Thymus (tissue), 11 donors: ENCODE measurements at regions not wholly inside any gene's neighbourhood (a gene's known extent, or its start where the extent isn't known, plus 50 kb on each side); places are given as distances from the start of the nearest gene placed in this dataset.
"Not testable (repeated sequence)": the region's sequence is repeated elsewhere in the genome, so short reads cannot be mapped to it uniquely, and the experiment has no call there.

Experiments used
- DNase-seq, 9 donors: peaks; one replicate each; pipeline ENCODE4 v3.0.0-alpha.2; 2013; ENCODE audit warnings: low spot score in 9 of 9, low read depth in 6 of 9, missing footprints in 1 of 9
- H3K27ac ChIP-seq, 2 donors: one replicate each; pipeline ENCODE4 v1.5.1; 2013; ENCODE audit warnings: control low read depth in 1 of 2, low read depth in 1 of 2, low read length in 1 of 2, mild to moderate bottlenecking in 1 of 2, moderate library complexity in 1 of 2
- H3K27me3 ChIP-seq, 2 donors: one replicate each; pipeline ENCODE4 v1.5.1; 2013; ENCODE audit warnings: low read length in 1 of 2; ENCODE audit not compliant: control insufficient read depth in 2 of 2, insufficient read depth in 1 of 2
- H3K36me3 ChIP-seq, 2 donors: one replicate each; pipeline ENCODE4 v1.5.1; 2013; ENCODE audit warnings: low read length in 1 of 2, mild to moderate bottlenecking in 1 of 2, moderate library complexity in 1 of 2; ENCODE audit not compliant: control insufficient read depth in 2 of 2, insufficient read depth in 2 of 2
- H3K4me1 ChIP-seq, 2 donors: one replicate each; pipeline ENCODE4 v1.5.1; 2013; ENCODE audit warnings: low read length in 2 of 2; ENCODE audit not compliant: control insufficient read depth in 2 of 2, insufficient read depth in 2 of 2
- H3K4me3 ChIP-seq, 2 donors: one replicate each; pipeline ENCODE4 v1.5.1; 2013; ENCODE audit warnings: low read length in 2 of 2, control low read depth in 1 of 2, mild to moderate bottlenecking in 1 of 2
- H3K9me3 ChIP-seq, 2 donors: one replicate each; pipeline ENCODE4 v1.5.1; 2013; ENCODE audit warnings: low read length in 1 of 2, mild to moderate bottlenecking in 1 of 2; ENCODE audit not compliant: control insufficient read depth in 2 of 2, insufficient read depth in 1 of 2
- WGBS: extraction: QIAGEN DNeasy Blood & Tissue Kit; methylation state at CpG from one replicate; pipeline ENCODE4 v1.1.7; 2013; 5-methylcytosine and 5-hydroxymethylcytosine counted together
- donor health status: healthy.

GRCh38 chr14:43674273-43674672 is 832.8 kb downstream of the FSCB start:
- WGBS, result 94% methylated on average over 2 of the region's 2 CpGs
- Histone ChIP-seq H3K36me3 (no peaks in the 10 kb centered on the region), H3K4me1 (no peaks in the 10 kb centered on the region), H3K27ac (no peak overlapping the region), H3K4me3 (no peak overlapping the region), H3K27me3 (no peaks in the 10 kb centered on the region), H3K9me3 (no peaks in the 10 kb centered on the region)
- no peak for DNase-seq

- H3K27ac ChIP-seq, result no peak overlapping the region
- no peaks in the 10 kb centered on the region for H3K27me3 ChIP-seq
- no peaks in the 10 kb centered on the region for H3K36me3 ChIP-seq
- H3K4me3 ChIP-seq, result no peak overlapping the region
- DNase-seq, result no peak
- H3K4me1 ChIP-seq, result no peaks in the 10 kb centered on the region
- H3K9me3 ChIP-seq, result peaks cover 0 to 4% of the 10 kb centered on the region in 2 donors
- 67% methylated on average over 3 of the region's 3 CpGs for WGBS
Measured at GRCh38 chr14:43671716-43672485, 835.2 kb downstream of the FSCB start.

DNA sequence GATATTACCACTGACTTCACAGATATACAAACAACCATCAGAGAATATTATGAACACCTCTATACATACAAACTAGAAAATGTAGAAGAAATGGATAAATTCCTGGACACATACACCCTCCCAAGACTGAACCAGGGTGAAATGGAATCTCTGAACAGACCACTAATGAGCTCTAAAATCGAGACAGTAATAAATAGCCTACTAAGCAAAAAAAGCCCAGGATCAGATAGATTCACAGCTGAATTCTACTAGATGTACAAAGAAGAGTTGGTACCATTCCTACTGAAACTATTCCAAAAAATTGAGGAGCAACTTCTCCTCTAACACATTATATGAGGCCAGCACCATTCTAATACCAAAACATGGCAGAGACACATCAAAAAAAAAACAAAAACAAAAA is 837.7 kb downstream of the FSCB start:
- no peak overlapping the region for H3K27ac ChIP-seq
- peaks cover 4 to 19% of the 10 kb centered on the region in 2 donors for H3K9me3 ChIP-seq
- WGBS, result 88% methylated on average over 1 of the region's 1 CpG
- no peaks in the 10 kb centered on the region for H3K4me1 ChIP-seq
- H3K4me3 ChIP-seq, result no peak overlapping the region
- no peaks in the 10 kb centered on the region for H3K36me3 ChIP-seq
- DNase-seq, result no peak
- no peaks in the 10 kb centered on the region for H3K27me3 ChIP-seq

- peaks cover 4 to 19% of the 10 kb centered on the region in 2 donors for H3K9me3 ChIP-seq
- no peak overlapping the region for H3K4me3 ChIP-seq
- no peak for DNase-seq
- WGBS, result 85% methylated on average over 9 of the region's 9 CpGs
- H3K27ac ChIP-seq, result no peak overlapping the region
- no peaks in the 10 kb centered on the region for H3K36me3 ChIP-seq
- H3K27me3 ChIP-seq, result no peaks in the 10 kb centered on the region
- no peaks in the 10 kb centered on the region for H3K4me1 ChIP-seq
Measured at GRCh38 chr14:43665570-43666267, 841.4 kb downstream of the FSCB start.

DNA sequence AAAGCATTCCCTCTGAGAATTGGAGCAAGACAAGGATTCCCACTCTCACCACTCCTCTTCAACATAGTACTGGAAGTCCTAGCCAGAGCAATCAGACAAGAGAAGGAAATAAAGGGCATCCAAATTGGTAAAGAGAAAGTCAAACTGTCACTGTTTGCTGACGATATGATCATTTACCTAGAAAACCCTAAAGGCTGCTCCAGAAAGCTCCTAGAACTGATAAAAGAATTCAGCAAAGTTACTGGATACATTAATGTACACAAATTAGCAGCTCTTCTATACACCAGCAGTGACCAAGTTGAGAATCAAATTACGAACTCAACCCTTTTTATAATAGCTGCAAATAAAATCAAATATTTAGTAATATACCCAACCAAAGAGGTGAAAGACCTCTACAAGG is 851.9 kb downstream of the FSCB start:
- not testable (repeated sequence) for H3K27me3 ChIP-seq, DNase-seq, H3K4me3 ChIP-seq, H3K4me1 ChIP-seq, H3K36me3 ChIP-seq, H3K9me3 ChIP-seq, H3K27ac ChIP-seq
- WGBS, result 95% methylated on average over 2 of the region's 2 CpGs

GRCh38 chr14:43651896-43652295 is 855.2 kb downstream of the FSCB start:
- H3K4me1 ChIP-seq, result no peaks in the 10 kb centered on the region
- no peak overlapping the region for H3K4me3 ChIP-seq
- H3K27ac ChIP-seq, result no peak overlapping the region
- 91% methylated on average over 1 of the region's 1 CpG for WGBS
- no peaks in the 10 kb centered on the region for H3K27me3 ChIP-seq
- H3K9me3 ChIP-seq, result peaks cover 0 to 6% of the 10 kb centered on the region in 2 donors
- H3K36me3 ChIP-seq, result no peaks in the 10 kb centered on the region
- DNase-seq, result peak in 4 of 9 donors; percentile 4 to 5 (median 4)

DNA sequence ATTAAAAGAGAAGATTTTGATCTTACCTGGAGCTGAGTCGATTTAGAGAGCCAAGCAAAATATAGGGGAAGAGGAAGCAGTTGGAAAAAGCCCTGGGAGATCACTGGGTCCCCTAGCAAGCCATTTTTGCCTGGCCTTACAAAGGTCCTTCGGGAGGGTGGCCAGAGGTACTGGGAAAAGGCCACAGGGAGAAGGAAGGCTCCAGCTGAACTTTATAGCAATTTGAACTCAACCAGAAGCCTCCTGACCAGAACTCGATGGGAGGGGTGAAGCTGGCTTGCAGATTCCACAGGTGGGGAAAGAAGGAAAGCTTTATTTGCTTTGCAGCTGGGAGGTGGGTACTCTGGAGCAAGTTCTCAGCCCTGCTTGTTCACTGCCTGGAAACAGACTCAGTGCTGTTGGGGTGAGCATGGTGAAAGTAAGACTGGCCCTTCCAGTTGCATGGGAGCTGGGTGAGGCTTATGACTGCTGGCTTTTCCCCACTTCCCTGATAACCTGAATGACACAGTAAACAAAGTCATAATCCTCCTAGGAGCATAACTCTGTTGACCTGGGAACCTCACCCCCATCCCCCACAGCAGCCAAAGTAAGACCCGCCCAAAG is 855.8 kb downstream of the FSCB start:
- no peak overlapping the region for H3K4me3 ChIP-seq
- peaks cover 0 to 6% of the 10 kb centered on the region in 2 donors for H3K9me3 ChIP-seq
- WGBS, result 81% methylated on average over 4 of the region's 4 CpGs
- H3K27ac ChIP-seq, result no peak overlapping the region
- no peaks in the 10 kb centered on the region for H3K27me3 ChIP-seq
- no peaks in the 10 kb centered on the region for H3K4me1 ChIP-seq
- DNase-seq, result no peak
- H3K36me3 ChIP-seq, result no peaks in the 10 kb centered on the region

DNA sequence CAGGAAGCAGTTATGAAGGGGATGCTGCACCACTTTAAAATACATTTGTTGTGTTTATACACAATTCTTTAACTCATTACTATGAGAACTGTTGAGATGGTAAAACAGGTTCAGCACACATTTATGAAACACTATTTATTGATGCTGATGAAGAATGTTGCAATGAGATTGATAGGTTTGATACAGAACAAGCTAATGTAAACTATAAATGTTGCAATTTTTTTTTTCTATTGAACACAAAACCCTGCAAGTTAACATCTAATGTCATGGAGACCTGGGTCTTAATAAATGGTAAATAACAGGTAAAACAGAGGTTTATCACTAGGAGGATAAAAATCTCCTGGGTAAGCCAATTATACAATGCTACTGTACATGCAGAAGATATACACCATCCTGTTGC is 857.6 kb downstream of the FSCB start:
- Histone ChIP-seq H3K9me3 (peaks cover 0 to 6% of the 10 kb centered on the region in 2 donors), H3K27me3 (no peaks in the 10 kb centered on the region), H3K36me3 (no peaks in the 10 kb centered on the region), H3K4me3 (no peak overlapping the region), H3K4me1 (no peaks in the 10 kb centered on the region), H3K27ac (no peak overlapping the region)
- DNase-seq, result no peak

DNA sequence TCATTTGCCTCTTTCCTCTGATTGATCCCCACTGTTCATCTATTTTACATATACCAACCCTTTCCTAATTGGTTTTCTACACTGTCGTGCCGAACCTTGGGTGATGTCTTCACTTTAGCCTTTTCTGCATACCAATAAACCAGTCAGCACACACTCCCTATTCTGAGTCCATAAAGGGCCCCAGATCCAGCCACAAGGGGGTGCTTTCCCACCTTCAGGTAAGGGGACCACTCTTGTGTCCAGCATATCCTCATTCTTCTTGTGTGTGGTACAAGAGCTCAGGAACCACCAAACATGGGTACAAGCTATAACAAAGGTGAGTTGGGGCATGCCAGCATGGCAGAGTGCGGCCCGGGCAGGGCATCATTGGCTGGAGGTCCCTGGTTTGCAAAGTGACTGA is 859.8 kb downstream of the FSCB start:
- no peak for DNase-seq
- Histone ChIP-seq H3K27me3 (no peaks in the 10 kb centered on the region), H3K36me3 (no peaks in the 10 kb centered on the region), H3K4me3 (no peak overlapping the region), H3K9me3 (peaks cover 0 to 6% of the 10 kb centered on the region in 2 donors), H3K27ac (no peak overlapping the region), H3K4me1 (no peaks in the 10 kb centered on the region)
- WGBS, result 73% methylated on average over 4 of the region's 4 CpGs
